ENCODE measurements at regions not wholly inside any gene's neighbourhood (a gene's known extent, or its start where the extent isn't known, plus 50 kb on each side); places are given as distances from the start of the nearest gene placed in this dataset.

DNA sequence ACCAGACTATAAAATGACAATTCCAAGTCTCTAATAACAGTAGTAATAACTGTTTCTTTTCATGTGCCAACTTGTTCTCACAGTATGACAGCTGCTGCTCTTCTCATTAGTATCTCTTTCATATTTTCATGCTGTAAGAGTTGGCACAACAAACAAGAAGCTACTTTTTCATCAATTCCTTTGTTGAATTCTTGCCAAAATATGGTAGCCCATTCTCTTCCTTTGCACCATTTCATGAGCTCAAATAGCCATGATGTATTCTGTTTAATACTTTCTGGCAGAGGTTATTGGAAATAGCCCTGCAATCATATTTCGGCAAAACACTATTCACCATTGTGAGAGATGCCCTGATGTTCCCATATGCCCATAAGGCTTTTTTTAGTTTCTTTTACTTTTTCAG lies 1100.7 kb downstream of the TRHDE start:
- no peak for DNase-seq

DNA sequence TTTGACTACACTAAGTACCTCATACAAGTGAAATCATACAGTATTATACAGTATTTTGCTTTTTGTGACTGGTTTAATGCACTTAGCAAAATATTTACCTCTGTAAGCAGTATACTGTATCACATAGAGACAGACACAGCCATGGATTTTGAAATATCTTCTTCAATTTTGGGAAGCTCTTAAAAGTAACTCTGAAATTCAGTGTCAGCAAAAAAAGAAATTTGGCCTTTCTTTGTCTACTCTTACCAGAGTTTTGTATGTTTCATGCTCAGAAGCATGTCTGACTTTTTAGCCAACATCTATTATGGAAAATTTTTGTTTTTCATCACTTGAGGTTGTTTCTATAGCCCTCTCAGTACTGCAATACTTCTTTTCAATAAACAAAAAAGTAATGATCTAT lies 1102.2 kb downstream of the TRHDE start:
- no peak for DNase-seq

DNA sequence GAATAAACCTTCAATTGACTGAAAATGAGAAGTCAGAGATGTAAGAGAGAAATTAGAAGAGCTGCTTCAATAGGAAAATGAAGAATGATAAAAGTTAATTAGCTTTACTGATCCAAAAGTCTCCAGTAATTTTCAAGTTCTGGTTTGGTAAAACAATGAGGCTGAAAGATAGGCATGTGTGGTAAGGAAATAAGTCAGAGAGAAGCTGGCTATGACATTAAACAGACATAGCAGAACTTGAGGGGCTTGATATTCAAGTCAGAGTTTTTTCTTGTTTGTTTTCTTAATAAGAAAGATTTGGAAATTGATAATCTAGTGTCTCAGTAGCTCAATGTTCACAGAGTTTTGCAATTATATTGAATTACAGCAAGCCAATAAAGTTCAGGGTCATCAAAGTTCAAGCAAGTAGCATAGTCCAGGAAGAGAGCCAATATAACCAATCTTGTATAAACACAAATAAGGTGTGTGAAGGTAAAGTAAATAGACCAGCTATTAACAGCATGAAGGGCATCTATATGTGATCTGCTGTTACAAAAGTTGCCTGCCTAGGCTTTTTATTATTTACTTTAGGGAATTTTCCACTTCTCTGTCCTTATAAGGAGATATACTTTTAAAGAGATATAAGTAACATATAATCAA lies 1111.5 kb downstream of the TRHDE start:
- no peak for DNase-seq

DNA sequence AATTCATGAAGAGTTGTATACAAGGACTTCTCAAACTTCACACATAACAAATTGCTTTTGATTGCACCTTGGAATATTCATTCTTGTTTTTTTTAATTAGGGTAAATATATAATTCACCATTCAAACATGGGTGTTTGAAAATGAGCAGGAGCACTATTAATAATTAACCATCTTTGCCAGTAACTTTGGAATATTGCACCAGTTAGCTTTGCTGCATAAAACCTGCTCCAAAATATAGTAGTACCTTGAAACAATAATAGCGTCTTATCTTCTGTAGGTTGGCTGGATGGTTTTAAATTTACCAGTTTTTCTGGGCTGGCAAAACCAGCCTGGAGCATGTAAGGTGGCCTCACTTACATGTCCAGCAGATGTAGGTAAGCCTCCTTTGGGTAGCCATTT lies 1112.4 kb downstream of the TRHDE start:
- no peak for DNase-seq

DNA sequence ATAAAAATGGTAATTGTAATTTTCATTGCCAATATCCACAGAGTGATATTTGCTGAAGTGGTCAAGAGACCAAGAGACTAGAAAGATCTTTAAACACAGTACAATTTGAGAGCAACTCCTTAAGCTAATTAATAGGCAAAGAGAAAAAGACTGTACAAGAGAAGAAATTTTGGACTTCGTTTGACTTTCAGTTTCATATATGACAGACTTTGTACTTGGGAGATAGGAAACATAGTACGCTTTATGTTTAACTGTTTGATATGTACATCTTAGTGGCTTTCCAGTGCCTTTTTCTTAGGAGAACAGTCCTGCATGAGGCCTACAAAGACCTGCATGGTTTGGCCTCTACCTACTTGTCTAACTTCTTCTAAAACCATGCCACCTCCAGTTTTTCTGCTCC lies 1118.1 kb downstream of the TRHDE start:
- DNase-seq, result no peak

DNA sequence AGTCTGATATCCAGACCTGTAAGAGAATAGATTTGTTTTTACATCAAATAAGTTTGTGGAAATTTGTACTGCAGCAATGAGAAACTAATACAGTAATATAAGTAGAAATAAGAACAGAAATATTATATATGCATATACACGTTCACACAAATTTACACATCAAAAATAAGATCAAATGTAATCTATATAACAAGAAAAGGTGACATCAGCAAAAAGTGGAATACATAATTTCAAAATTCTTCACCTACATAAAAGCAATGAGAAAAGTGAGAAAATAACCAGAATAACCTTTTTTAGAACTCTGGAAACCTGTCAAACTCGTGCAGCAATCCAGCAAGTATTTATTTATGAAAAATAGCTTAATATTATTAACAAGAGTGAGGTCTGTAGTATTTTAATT lies 1124.6 kb upstream of the ATXN7L3B start:
- DNase-seq, result no peak

DNA sequence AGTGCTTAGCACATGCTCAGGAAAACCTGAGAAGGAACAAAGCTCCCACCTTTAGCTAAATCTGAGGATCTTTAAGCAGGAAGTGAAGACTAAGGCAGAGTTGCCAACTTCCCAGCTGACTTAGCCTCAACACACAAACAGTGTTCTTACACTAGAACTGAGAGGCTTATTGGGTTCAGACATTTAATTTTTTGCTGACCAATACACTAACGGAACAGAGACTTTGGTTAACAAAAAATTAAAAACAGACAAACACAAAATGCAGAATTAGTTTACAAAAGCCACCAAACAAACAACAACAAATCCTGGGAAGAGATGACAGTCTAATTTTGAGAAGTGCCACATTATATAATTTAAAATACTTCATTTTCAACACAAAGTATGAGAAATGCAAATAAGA lies 1123.7 kb upstream of the ATXN7L3B start:
- no peak for DNase-seq

DNA sequence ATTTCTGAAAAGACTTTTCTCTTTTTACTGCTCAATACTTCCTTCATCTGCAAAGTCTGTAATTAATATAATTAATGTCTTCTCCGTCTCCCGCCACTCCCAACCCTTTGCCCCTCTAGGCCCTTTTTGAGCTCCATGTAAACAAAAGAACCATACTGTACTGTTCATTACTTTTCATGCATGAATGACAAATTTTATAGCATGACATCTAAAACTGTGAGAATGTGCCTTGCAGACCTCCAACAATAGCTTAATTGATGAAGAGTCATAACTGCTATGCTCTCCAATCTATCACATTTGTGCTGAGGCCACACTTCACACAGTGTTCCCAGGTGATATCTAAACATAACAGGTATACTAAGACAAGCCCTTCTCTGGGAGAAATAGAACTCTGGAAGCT lies 1122.7 kb upstream of the ATXN7L3B start:
- DNase-seq, result no peak

DNA sequence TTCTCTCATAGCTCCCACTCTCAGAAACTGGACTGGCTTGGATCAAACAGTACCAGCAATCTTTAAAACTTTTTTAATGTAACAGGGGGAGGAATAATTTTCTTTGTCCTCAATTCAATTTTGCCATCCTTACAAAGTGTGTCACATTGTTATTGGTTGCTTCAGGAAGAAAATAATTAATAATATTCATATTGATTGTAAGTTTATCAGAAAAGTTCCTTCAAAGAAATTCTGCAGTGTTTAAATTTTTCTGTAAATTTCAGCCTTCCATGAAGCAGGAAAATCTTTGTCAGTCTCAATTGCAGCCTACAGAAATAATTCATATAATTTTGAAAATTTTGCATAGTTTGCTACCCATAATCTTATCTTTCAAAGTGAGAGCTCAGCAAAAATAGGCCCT lies 1119.1 kb upstream of the ATXN7L3B start:
- no peak for DNase-seq

DNA sequence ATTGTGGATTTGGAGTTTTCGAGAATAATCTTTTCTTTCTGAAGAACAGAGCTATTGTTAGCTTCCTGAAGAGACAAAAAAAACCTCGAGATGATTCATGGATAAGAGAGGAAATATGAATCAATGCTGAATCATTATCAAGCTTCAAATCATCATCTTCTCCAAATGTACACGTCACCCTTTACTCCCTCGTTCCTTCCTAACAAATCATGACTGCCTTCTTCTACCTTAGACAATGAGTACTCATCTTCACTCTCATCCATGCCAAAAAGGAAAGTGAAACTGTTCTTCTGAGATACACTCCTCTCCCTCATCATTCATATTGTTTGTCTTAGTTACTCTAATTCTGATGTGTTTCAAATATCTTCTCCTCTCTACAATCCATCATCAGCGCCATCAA lies 1115.8 kb upstream of the ATXN7L3B start:
- DNase-seq, result no peak

DNA sequence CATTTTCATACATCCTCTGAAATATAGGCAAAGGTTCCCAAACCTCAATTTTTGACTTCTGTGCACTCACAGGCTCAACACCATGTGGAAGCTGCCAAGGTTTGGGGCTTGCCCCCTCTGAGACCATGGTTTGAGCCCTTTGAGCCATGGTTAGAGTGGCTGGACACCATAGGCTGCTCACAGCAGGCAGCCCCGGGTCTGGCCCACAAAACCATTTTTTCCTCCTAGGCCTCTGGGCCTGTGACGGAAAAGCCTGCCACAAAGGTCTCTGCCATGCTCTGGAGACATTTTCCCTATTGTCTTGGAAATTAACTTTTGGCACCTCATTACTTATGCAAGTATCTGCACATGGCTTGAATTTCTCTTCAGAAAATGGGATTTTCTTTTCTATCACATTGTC lies 1113.2 kb upstream of the ATXN7L3B start:
- no peak for DNase-seq

DNA sequence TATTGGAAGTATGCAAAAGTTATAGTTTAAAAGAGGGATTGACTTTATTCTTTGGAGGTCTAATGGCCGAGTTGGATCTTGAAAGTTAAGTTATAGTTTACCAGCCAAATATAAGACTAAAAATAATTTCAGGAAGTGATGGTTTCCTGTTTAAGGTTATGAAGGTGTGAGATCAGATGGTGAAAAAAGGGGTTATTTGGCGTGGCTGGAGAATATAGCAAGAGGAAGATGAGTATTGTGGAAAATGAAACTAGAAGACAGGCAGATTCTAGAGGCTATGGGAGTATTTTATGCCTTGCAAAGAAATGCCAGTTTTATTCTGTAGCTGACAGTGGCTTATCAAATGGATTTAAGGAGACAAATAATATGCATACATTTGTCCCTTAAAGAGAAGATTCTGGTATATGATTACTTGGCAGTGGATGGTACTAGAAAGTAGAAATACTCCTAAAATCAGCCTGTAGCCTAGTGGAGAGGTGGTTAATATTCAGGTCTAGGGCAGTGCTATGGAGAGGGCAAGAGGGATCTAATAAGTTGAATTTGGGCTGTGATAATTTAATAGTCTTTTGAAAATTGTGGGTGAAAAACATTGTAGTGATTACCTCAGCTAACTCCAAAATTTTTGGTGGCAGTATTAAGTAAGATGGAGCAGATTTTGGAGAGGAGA lies 1091.8 kb upstream of the ATXN7L3B start:
- no peak for DNase-seq

DNA sequence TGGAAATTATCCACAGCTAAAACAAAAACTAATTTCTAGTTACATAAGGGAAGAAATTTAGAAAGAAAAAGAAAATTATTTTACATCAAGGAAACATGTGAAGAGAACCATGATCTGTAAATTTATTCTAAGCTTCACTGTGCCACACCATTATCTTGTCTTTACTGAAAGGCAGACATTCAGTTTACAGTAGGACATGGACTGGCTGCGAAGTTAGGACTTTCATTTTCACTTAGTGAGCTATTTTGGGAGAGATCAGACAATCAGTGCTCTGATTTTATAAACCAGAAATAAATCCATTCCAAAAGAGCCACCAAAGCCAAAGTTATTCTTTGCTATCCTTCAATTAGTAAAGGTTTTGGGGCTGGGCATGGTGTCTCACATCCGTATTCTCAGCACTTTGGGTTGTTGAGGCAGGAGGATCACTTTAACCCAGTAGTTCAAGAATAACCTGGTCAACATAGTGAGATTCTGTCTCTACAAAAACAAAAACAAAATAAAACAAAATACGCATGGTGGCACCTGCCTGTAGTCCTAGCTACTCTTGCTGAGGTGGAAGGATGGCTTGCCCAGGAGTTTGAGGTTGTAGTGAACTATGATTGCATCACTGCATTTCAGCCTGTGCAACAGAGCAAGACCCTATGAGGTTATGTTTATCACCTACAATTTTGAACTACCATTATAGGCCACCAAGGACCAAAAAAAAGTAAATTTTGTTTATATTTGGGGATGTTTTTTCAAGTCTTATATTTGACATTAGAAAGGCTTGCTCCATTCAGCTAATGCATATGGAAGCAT lies 1084.8 kb upstream of the ATXN7L3B start:
- no peak for DNase-seq

DNA sequence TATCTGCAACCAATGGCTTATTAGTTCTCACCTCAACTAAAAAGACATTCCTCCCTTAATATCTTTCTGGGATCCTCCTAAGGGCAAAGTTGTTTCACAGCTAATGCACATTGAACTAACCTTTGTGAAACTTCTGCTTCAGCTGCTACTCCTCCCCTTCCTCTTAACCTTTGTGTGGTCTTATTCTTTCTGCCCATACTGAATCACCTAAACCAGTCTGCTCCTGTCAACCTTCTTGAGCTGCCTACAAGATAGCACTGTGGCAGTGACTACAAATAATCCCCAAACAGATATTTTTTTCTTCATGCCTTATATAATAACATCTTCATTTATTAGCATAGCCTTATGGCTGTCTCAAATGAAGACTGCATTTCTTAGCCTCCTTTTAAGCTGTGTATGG lies 1077.4 kb upstream of the ATXN7L3B start:
- no peak for DNase-seq

DNA sequence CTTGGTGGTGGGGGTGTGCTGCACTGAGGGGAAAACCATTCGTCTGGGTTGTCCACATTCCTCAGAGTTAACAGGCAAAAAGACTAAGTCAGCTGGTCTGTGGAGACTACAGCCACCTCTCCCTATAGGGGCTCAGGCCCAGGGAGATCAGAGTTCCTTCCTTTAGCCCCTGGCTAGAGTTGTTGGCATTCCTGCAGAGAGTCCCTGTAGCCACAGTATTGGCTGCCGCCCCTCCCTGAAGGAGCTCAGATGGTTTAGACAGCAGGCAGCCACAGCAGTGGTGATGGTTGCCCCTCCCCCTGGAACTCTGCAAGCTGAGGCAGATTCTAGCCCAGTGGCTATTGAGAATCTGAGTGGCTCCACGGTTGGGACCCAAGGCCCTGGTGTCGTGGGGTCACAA lies 1072.5 kb upstream of the ATXN7L3B start:
- DNase-seq, result no peak

DNA sequence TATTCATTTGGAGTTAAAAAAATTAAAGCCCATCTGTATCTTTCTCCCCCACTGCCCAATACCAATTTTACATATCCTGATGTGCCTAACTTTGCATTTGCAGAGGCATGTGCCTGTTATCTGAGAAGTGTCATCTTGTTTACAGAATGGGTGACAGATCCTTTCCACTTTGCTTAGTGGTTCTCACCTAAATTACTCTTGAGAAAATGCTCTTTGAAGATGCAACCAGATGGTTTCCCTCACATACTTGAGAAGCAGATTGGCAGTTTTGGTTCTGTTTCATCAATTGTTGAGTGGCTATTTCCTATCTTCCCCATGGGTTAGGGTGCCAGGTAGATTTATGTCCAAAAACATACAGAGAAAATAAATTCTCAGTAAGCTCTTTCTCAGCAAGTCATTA lies 1051.4 kb upstream of the ATXN7L3B start:
- no peak for DNase-seq

DNA sequence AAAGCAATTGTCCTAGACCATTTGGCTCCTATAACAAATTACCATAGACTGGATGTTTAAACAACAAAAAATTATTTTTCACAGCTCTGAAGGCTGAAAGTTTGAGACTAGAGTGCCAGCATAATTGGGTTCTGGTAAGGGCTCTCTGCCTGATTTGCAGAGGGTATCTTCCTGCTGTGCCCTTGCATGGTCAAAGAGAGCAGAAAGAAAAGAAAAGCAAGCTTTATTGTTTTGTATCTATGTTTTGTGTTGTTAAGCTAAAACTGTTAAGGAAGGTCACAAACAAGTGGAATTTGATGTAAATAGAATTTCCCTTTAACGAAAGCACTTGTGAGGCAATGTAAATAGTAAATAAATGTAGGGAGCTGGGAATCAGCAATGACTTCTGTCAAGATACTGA lies 1031.0 kb upstream of the ATXN7L3B start:
- DNase-seq, result no peak

DNA sequence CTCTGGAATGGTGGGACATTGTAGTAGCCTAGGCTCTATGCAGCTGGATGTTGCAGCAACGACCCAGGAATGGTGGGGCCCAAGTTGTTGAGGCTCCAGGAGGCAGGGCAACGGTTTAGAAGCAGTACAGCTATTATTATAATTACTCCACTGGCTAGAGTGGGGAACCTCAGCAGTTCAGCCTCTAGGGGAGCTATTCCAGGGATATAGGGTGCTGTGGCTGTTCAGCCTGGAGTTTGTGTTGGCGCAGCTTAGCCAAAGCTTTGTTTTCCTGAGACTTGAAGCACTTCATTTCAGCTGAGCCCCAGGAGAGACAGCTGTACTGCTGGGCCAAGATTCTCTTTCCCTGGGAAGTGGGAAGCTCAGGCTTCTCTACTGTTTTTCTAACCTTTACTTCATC lies 1023.0 kb upstream of the ATXN7L3B start:
- no peak for DNase-seq

DNA sequence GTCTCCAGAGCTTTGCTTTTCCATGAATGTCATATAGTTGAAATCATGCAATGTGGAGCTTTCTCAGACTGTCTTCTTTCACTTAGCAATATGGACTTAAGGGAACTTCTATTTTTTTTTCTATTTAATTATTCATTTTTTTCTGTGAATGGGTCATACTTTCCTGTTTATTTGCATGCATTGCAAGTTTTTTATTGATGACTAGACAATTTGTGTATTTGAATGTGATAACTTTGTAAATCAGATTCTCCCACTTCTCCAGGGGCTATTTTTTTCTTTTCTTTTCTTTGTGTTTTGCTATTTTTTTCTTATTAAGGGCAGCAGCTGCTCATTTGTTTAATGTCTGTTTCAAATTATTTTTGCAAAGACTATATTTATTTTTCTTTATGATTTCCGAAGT lies 1019.8 kb upstream of the ATXN7L3B start:
- DNase-seq, result no peak

DNA sequence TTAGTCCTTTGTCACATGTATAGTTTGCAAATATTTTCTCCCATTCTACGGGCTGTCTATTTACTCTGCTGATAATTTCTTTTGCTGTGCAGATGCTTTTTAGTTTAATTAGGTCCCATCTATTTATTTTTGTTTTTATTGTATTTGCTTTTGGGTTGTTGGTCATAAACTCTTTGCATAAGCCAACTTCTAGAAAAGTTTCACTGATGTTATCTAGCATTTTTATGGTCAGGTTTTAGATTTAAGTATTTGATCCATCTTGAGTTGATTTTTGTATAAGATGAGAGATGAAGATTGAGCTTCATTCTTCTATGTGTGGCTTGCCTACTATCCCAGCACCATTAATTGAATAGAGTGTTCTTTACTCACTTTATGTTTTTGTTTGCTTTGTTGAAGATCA lies 1008.4 kb upstream of the ATXN7L3B start:
- DNase-seq, result no peak

DNA sequence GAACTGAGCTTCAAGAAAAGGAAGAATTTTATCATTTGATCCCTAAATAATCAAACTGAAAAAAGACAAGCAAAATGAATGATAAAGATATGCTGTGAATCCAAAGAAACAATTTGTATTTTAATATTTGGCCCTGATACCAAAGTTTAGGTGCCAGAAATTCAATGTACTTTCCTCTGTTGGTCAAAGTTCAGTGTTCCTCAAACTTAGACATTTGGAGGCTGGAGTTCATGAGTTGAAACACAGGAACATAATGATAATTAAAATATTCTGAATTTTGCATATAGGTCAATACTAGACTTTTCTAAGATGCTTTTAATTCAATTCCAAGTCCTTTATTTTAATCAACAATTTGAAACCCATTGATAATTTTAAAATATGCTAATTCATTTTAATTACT lies 1007.7 kb upstream of the ATXN7L3B start:
- DNase-seq, result no peak

DNA sequence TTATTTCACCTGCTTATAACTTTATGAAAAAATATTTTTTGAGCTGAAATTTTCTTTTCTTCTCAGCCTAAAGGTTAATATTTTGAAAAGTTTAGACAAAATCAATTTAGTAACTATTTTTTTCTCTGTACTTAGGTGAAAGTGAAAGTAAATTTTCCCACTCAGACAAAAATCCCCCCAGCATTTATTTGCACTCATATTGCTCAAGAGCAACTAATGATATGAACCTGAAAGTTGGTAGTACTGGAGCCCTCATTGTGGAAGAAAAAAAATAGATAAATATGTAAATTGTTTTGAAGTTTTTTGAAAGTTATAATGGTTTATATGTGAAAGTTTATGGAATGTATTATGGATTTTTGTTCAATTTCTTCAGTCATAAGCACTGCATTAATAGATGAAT lies 1005.9 kb upstream of the ATXN7L3B start:
- no peak for DNase-seq

DNA sequence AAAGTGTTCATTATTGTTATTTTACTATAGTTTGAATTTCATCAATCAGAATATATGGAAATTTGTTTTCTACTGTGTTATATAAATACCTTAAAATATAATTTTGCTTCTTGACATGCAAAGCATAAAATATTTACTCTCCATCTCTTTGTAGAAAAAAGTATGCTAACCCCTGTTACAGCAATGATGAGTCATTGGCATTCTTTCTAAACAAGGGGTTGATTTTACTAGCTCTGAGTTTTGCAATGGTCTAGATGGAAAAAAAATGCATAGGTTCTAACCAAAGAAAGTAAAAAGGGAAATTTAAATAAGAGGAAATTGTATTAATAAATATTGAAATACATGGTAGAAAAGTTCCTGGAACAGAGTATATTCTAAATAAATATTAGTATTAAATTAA lies 990.2 kb upstream of the ATXN7L3B start:
- DNase-seq, result no peak

DNA sequence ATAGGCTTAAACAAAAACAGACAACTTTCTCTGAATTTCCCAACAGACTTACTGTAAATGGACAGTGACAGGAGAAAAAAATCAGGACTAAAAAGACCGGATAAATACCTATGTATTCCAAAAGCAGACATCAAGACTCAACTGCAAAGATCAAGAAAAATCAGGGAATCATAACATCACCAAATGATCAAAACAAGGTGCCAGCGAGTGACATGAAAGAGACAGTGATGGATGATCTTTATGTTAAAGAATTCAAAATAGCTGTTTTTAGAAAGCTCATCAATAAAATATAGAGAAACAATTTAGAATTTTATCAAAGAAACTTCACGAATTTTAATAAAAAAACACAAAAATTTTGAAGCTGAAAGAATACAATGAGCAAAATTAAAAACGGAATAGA lies 952.5 kb upstream of the ATXN7L3B start:
- DNase-seq, result no peak
